D721Med (cell line): ENCODE measurements at regions not wholly inside any gene's neighbourhood (a gene's known extent, or its start where the extent isn't known, plus 50 kb on each side); places are given as distances from the start of the nearest gene placed in this dataset.

Experiments used
- DNase-seq: peaks from one replicate; pipeline ENCODE4 v3.0.0; 2011; ENCODE audit warnings: low spot score; ENCODE audit not compliant: insufficient read length
- FAIRE-seq: peaks from 2 replicates; lab custom pipeline; 2011; peaks lifted over from hg19 to GRCh38; lab: Jason Lieb, UNC
- CTCF ChIP-seq: IDR thresholded peaks from 2 replicates; pipeline ENCODE4 v1.5.1; 2012; ENCODE audit warnings: mild to moderate bottlenecking, control low read depth; ENCODE audit not compliant: insufficient read depth; ENCODE audit errors: missing control alignments

DNA sequence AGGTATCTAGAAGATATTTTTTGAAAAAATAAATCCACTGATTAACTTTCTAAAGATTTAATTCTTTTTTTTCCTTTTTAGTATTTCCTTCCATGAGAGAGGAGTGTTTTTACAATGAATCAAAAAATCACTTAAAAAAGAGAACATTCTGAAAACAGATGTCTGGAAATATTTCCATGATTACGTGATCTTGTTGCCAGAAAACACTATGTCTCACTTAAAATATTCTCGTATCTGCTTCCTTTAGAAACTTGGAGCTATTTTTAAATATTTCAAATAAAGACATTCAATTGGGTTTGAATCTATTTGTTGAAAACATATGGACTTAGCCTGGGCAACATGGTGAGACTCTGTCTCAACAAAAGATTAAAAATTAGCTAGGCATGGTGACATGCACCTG, 232.8 kb upstream of the RASGEF1B start:
- no peak for FAIRE-seq
- no peak for DNase-seq
- no peak for TF ChIP-seq CTCF

GRCh38 chr4:81700189-81700588, 228.5 kb upstream of the RASGEF1B start:
- no peak for TF ChIP-seq CTCF
- no peak for DNase-seq

GRCh38 chr4:81698538-81699296, 227.0 kb upstream of the RASGEF1B start:
- TF ChIP-seq CTCF = no peak
- FAIRE-seq = no peak
- DNase-seq = no peak

More at GRCh38 chr4:81700189-81700588, 228.5 kb upstream of the RASGEF1B start:
- no peak for FAIRE-seq

DNA sequence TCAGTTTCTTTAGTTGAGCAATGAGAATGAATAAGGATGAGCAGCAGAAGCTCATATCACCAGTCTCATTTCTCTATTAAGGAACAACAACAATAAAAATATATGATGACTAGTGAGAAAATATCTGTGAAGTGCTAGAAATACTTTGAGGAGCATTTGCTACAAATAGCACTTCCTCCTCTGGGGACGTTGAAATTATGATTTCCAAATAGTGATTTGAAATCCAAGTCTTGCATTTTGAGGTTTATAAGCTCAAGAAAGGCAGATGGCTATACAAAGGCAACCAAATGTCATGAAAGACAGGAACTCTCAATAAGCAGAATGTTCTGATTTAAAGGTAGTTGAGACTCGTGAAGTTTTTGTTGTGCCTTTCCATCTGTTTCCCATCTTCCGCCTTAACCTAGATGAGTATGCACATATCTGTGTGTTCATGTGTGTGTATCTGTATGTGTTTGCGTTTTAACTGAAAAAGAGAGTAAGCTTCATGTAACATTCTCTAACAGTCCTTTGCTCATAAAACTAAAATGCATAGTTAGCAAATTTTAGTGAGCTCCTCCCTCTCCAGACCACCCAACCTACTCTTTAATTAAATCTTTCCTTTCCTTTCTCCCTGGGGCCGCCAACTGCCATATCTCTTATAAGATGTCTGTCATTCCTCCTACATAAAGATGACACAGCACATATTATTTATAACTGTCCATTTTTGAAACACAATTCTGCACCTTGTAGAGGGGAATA, 222.6 kb upstream of the RASGEF1B start:
- no peak for DNase-seq
- FAIRE-seq = no peak
- TF ChIP-seq CTCF = no peak

GRCh38 chr4:81690871-81691270, 219.2 kb upstream of the RASGEF1B start:
- no peak for DNase-seq
- TF ChIP-seq CTCF = no peak
- no peak for FAIRE-seq

GRCh38 chr4:81688085-81688484, 216.4 kb upstream of the RASGEF1B start:
- peak; percentile 12 for TF ChIP-seq CTCF
- FAIRE-seq = no peak
- no peak for DNase-seq

GRCh38 chr4:81687471-81687870, 215.8 kb upstream of the RASGEF1B start:
- DNase-seq (no peak), FAIRE-seq (no peak)

More at GRCh38 chr4:81687471-81687870, 215.8 kb upstream of the RASGEF1B start:
- no peak for TF ChIP-seq CTCF
